ENCODE measurements at regions not wholly inside any gene's neighbourhood (a gene's known extent, or its start where the extent isn't known, plus 50 kb on each side); places are given as distances from the start of the nearest gene placed in this dataset.

DNA sequence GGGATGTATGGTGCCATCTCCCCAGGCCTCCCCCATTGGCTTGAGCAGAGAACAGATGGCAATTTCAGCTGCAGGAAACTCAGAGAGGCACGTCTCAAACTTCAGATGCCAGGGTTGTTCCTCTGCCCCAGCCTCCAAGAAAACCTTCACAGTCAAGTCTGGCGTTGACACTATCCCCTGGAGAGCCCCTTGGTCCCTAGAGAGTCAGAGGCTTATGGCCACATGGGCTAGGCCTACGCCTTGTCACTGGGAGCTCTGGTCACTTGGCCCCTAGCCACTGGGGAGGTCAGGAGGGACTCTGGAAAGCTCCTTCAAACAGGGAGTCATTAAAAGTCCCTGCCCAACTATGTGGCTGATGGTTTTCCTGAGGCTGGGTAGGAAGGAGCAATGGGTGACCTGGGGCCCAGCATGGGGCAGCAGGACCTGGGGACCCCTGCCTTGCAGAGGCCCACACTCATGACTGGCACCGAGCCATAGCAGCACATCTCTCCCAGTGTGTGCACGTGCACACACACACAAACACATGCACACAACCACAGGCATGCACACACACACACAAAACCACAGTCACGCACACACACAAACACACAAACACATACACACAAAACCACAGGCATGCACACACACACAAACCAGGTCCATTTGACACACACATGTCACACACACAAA, 144.2 kb downstream of the GADD45G start:
- DNase-seq: no peak

DNA sequence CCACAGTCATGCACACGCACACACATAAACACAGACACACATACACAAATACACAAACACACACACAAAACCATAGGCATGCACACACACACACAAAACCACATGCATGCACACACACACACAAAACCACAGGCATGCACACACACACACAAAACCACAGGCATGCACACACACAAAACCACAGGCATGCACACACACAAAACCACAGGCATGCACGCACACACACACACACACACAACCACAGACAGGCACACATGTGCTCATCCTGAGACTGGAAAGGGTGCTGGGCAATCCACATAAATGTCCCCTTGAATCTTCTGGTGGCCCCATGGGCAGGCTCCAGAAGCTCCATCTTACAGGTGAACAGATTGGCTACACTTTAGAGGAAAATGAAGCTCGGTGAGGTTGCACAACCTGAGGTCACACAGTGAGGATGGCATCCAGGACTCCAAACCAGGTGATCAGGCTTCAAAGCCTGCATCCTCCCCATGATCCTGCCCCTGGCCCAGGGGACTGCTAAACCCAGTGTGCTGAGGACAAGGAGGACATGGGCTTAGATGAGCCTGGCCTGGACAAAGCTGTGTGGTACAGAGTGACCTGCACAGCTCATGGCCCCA, 144.8 kb downstream of the GADD45G start:
- no peak for DNase-seq

DNA sequence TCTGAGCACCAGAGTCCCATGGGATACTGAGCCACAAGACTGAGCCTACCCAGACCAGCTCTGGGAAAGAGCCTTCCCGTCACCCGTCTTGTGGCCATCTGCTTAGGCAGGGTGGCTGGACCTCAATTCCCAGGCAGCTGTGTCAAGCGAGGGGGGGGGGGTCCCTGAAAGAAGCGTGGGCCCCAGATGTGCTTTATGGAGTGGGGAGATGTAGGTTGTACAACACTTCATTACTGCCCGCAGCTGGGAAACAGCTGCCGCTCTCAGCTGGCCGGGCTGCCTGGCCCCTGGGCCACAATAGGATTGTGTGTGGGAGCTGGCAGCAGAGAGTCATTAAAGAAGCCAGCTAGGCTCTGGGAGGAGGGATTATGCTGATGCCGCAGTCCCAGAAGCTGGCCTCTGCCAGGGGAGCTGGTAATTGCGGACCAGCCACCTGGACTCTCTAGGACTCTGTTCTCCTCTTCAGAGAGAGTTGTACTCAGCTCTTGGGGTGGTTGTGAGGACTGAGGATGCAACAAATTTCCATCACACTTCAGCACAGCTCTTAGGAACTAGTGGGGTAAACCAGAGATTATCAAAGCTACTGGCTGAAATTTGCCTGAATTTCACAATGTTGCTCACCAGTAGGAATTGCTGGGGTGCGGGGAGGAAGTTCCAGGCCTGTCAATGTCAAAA, 145.4 kb downstream of the GADD45G start:
- no peak for DNase-seq

DNA sequence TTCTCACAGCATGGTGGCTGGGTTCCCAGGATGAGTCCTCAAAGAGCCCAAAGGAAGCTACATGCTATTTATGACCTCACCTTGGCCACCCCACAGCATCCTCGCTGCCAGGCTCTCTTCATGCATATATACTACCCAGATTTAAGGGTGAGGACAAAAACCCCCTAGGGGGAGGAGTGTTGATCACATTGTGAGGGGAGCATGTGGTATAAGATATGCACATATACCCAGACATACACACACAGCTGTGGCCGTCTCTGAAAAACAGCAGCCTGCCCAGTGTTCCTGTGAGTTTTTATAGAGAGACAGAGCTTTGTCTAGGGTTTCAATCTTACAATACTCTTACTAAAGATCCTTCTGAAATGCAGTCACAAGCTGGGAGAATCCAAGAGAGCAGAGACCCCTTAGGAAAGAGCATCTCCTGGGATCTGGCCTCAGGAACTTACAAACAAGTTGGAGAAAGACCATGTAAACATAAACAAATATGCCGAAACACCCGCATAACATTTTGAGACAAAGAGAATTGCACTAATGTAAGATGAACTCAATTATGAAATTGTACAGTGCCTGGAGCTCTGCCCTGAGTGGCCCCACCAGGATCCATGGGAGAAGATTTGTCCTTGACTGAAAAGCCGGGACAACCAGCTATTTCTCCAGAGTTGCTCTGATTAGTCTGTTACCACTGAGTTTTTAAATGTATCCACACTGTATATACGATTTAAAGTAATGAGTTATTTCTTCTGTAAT, 146.4 kb downstream of the GADD45G start:
- no peak for DNase-seq

DNA sequence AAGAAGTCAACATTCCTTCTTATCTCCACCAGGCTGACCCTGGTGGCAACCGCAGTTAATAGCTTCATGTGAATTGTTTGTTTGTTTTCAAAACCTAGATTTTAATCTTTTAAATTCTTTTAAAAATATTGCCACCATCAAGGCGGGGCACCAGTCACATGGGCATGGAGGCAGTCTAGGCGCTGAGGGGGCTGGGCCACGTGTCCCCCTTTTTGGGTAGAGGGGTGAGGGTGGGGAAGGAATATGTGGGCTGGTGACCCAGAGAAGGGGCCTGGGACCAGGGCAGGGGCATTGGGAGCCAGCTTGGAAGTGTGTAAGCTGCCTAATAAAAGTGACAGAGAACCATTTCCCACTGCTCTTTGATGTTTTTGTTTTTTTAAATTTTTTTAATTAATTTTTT, 147.3 kb downstream of the GADD45G start:
- DNase-seq: no peak

DNA sequence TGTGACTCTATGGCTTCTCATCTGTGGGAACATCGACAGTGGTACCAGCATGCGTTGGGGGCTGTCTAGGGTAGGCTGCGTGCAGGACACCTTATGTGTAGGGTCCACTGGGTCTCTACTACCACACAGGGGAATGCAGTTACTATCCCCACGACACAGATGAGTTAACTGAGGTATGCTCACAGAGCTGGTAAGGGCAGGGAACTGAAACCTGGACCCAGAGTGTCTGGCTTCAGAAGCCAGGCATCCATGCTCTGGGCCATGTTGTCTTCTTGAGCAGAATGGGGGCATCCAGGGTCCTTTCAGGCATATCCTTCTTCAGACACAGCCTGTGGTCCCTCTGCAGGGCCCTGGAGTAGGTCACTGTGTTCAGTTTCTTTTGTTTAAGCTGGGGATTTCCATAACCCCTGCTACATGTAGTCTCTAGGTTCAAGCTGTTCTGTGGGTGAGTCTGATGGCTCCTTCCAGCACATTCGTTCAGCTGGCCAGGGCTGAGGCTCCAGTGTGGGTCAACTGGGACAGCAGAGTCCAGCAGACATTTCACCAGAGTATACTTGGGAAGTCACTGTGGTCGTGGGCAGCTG, 148.8 kb downstream of the GADD45G start:
- DNase-seq: no peak

DNA sequence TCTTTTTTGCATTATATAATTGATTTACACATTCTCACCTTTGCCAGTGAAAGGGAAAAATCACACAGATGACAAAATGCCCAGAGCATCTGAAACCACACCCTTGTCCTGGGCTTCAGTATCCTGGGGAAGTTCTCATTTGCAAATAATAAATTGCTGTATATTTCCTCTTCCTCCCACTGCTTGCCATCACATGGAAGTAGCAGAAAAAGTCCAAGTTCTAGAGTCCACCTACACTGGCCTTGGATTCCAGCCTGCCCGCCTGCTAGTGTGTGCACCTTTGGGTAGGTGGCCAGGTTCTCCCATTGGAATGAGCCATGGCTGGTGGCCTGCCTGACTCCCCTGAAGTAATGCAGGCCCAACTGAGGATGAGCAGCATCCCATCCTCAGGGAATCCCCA, 149.4 kb downstream of the GADD45G start:
- DNase-seq: no peak

DNA sequence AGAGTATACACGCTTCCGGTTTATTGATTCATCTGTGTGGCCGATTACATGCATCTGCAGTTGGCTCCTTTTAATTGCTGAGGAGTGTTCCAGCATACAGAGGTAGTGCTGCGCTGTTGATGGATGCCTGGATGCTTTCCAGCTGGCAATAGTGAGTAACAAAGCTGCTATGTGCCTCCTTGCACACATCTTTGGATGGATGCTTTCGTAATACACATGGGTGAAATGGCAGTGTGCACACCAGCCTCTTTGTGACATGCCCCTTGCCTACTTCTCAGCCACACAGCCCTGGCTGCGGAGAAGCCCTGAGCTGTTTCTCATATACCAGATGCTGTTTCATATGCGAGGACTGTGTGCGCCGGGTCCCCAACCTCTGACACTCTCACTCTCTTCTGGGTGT, 151.0 kb downstream of the GADD45G start:
- DNase-seq: no peak

DNA sequence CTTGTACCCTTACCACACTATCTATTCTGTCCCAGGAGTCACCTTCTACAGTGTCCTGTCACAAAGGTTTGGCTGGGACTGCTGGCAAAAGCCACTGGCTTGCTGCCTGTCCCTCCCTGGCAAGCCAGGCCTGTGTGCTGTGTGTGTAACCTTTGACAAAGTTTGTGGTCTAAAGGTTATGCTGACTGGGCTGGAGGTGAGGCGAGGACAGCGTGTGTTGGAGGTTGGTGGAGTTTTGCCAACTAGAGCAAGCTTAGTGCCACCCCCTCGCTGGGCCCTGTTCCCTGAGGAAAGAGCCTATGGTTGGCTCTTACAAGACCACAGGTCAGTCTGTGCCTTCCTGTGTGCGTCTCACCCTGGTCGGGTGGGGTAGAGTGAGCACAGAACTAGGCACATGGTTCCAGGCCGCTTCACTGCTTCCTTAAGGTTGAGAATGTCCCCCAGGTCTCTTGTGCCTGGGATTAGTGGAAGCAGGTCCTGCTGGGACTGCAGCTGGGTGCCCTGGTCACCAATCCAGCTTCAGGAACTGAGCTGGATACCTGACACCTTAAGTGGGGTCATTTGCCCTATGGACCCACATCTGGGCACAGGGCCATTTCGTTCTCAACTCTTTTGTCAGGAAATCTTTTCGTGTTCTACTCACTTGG, 152.2 kb downstream of the GADD45G start:
- DNase-seq: no peak

DNA sequence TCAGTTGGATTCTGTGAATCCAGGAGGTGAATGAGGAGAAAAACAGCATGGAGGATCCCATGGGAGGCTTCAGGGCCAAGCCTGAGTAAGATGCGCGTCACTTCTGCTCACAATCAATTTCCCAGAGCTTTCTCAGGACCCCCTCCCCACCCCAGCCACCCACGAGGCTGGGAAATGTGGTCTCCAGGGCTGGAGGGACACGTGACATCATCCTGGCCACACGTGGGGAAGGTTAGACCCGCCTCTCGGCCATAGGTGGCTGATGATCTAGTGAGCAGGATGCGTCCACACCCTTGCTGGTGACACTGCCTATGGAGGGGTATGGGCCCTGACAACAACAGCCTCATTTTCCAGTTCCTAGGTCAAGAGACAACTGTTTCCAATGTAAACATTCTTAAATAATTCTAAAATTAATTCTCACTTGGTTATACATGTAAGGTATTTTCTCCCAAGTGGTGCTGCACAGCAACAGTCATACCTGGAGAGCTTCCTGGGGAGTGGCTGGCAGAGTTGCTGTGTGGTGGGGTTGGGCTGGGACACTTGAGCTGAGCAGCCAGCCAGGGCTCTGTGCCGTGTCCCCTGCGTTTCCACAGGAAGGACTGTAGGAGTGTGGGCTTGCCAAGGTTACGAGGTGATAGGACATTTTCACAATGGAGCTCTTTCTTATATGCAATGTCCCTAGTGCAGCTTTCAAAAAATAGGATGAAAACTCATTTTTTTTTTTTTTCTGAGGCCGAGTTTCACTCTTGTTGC, 153.1 kb downstream of the GADD45G start:
- DNase-seq: no peak

DNA sequence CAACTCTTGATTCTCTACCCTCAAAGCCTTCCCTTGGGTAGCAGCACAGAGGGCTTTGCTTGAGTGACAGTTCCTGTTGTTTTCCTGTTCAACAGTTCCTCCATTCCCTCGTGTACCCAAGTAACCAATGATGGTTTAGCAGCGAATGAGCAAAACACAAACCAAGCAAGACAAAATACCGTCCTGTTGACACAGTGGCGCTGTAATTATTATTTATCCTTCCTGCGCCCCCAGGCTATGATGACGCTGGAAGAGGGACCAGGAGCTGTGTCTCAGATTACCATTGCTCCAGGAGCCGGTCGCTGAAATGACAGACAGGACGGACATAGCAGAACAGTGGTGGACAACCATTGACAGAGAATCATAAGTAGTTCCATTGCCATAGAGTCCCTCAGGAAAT, 154.8 kb downstream of the GADD45G start:
- DNase-seq: no peak

DNA sequence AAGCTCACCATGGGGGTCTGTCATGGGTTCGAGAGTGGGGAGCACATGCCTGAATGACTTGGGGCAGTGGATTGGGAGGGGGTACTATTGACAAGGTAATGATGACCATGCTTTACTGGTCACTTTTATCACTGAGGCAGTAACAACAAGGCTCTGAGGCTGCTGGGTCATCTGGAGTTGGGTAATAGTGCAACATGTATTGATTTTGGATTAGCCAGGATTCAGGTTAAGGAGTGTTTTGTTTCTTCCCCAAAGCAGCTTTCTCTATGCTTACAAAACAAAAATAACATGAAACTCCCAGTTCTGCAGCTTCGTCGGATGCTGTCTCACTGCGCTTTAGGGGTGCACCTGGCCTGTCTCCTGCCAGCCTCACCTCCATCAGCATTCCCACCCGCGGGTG, 155.3 kb downstream of the GADD45G start:
- no peak for DNase-seq

DNA sequence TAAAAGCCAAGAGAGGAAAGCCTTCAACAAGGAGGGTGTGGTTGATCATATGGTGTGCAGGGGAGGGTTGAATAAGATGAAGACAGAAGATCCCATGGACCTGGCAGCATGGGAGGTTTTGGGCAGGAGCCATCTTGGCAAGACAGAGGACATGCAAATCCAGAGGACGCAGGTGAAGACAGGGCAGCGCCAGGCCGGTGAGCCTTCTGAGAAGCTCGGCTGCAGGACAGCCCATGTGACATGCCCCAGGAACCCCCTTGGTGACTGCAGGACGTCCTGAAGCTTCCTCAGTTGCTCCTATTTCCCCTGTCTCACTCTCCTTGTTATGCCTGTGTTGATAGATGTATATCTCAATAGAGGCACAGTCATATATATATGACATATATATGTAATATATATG, 159.4 kb downstream of the GADD45G start:
- no peak for DNase-seq

DNA sequence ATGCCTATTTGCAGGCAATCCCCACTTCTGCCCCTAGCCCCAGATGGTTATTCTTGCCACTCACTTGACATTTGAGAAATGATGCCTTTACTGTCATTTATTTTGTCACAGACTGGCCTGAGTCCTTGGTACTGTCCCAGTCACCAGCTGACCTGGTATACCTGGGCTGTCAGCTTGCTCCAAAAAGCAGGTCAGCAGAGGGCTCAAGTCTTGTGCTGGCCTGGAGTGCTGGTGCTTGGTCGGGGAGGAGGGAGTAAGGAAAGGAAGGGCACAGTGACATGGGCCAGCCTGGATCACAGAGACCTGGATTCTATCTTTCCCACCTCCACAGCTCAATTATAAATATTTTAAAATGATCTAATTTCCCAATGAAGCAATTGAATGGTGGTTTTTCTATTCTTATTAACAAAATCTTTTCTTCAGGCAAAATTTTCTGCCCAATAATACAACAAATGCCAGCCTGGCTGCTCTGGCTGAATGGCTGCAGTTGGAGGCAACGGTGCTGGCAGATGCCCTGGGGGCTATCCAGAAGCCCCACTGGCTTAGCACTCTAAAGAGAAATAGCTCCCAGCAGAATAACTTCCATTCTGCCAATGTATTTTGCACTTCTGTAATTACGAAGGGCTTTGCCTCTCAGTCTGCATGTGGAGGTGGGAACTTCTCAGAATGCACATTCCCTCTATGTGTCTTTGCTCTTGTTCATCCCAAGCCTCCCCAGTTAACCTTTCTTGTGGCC, 160.6 kb downstream of the GADD45G start:
- DNase-seq: no peak

DNA sequence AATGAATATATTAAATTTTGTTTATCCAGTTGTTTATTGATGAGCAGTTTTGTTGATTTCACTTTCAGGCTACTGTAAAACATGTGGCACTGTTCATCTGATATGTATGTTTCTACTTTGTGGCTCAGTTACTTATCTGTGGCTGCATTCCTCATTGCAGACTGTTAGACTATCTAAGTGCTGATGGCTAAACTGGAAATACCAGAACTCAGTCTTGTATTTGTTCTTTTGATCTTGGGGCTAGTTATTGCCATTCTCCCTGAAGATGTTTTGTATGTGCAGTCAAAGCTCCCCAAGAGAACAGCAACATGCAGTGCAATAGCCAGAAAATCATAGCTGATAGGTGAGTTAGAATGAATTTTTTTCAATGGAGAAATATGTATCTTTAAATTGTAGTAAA, 162.2 kb downstream of the GADD45G start:
- DNase-seq: no peak

DNA sequence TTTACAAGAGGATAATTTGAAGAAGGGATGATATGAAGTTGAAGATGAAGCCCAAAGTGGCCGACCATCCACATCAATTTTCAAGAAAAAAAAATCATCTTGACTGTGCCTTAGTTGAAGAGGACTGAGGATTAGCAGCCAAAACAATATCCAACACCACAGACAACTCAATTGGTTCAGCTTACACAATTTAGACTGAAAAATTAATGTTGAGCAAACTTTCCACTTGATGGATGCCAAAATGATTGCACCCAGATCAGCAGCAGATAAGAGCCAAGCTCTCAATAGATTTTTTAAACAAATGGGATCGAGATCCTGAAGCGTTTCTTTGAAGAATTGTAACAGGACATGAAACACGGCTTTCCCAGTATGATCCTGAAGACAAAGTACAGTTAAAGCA, 163.2 kb downstream of the GADD45G start:
- no peak for DNase-seq

DNA sequence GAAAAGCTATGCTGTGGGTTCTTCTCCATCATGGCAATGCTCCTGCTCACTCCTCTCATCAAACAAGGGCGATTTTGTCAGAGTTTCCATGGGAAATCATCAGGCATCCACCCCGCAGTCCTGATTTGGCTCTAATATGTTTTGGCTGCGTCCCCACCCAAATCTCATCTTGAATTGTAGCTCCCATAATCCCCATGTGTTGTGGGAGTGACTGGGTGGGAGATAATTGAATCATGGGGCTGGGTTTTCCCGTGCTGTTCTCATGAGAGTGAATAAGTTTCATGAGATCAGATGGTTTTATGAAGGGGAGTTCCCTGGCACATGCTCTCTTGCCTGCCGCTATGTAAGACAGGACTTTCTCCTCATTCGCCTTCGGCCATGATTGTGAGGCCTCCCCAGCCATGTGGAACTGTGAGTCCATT, 163.8 kb downstream of the GADD45G start:
- DNase-seq: no peak

DNA sequence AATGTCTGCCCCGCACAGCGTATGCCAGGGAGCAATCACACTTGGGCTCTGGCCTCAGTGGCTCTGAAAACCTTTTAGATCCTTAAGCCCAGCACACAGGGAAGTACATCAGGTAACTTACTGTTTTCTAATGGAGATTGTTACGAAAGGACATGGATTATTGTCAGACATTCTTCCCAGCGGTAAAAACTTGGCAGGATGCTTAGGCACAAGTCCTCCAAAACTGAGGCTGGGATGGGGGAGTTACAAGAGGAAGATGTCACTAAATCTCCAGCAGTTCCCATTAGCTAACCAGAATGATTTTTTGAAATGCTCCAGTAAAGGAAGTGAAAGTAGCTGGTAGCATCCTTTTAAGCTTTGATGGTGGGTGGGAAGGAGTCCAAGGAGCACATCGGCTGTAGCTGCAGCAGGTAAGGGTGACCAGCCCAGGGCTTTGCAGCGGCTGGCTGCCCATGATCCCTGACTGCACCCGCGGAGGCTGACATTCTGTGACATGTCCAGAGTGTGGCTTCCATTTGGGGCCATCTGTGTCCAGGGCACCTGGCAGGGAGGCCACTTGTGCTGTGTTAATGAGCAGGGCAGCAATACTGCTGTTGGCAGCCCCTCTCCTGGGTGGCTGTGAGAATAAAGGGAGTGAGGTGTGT, 165.8 kb downstream of the GADD45G start:
- DNase-seq: no peak

DNA sequence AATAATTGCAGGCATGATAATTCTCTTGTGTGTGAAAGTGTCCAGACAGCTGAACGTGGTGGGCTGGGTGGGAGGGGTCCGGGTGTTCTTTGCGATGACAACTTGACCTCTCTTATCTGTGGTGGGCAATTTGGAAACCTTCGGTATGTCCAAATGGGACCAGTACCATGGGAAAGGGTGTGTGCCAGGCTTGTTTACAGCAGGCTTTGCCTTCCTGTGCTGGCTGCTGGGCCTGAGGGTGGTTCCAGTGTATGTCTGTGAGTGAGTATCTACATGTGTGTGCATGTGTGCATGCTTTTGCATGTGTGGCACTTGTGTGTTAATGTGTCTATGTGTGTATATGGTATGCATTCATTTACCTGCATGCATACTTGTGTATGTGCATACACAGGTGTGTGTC, 166.4 kb downstream of the GADD45G start:
- DNase-seq: no peak

DNA sequence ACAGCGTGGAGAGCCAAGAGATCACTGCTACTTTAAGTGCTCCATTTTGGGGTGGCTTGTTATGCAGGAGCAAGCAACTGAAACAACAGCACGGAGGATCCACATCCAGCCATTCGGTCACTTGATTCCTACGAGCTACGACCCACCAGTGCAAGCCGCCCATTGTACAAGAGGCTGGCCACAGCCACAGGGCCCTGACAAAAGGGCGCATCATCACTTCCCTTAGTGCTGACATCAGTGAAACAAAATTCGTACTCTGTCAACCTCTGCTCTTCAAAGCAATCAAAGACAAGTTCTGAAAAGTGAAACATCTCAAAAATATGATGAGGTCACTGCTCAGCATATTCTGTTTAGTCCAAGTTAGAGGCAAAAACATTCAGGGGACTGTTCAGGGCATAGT, 168.4 kb downstream of the GADD45G start:
- no peak for DNase-seq

DNA sequence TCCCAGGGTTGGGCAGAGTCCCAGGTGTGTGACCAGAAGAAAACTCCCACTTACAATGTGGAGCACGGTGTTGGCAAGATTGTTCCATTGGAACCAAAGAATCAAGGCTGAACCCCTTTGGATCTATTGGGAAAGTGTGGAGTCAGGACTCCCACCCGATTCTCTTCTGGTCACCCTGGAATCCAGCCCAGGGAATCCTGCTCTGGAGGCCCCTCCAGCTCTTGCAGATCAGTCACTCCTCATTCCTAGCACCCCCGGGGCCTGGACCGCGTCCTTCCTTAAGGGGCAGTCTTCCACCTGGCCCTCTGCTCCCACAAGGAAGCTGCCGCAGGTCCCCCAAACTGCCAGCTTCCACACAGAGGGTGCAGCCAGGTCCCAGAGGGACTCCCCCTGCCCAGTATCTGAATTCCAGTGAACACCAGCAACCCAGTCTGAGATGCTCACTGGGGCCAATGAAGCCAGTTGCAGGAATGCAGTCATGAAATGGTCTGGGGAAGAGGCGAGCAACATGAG, 170.1 kb downstream of the GADD45G start:
- DNase-seq: no peak

All from midbrain (tissue), 1 donor.